NCI-H774 (cell line): ENCODE measurements at regions not wholly inside any gene's neighbourhood (a gene's known extent, or its start where the extent isn't known, plus 50 kb on each side); places are given as distances from the start of the nearest gene placed in this dataset.

Experiments
- DNase-seq: peaks from one replicate; lab custom pipeline; 2025; lab: John Stamatoyannopoulos, UW

DNA sequence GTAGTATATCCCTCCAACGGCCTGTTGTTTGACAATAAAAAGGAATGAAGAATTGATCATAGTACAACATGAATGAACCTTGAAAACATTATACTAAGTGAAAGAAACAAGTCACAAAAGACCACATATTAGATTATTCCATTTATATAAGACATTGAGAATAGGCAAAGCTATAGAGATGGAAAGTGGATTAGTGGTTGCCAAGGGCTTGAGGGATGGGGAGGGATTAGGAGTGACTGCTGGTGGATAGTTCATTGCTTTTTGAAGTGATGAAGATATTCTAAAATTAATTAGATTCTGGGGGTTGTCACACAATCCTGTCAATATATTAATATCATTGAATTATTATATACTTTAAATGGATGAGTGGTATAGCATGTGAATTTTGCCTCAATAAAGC lies 142.5 kb upstream of the DPT start:
- no peak for DNase-seq

DNA sequence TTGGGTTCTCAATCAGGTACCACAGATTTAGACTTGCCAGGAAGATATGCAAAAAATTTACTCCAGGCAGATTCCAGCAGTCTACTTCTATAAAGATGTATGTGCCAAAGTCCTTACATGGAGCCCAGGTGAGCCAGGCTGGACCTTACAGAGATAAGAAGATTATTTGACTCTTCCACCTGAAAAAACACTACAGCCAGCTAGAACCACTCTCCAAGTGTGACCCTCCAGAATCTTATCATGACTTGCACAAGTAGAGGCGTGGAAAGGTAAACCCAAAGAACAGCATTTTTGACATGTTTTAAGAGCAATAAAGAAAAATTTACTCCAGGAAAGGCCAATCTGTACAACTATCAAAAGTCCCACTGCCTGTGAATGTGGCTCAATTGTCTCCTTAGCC lies 146.8 kb upstream of the DPT start:
- DNase-seq, result no peak

DNA sequence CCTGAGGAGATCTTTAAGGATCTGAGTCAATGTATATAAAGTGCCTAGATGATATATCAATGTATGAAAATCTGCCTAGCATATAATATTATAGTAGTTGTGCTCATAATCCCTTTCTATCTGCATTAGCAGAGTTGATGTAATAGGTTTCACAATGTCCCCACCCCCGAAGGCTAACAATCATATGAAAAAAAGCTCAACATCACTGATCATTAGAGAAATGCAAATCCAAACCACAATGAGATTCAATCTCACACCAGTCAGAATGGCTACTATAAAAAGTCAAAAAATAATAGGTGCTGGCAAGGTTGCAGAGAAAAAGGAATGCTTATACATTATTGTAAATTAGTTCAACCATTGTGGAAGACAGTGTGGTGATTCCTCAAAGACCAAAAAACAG lies 147.8 kb upstream of the DPT start:
- no peak for DNase-seq

DNA sequence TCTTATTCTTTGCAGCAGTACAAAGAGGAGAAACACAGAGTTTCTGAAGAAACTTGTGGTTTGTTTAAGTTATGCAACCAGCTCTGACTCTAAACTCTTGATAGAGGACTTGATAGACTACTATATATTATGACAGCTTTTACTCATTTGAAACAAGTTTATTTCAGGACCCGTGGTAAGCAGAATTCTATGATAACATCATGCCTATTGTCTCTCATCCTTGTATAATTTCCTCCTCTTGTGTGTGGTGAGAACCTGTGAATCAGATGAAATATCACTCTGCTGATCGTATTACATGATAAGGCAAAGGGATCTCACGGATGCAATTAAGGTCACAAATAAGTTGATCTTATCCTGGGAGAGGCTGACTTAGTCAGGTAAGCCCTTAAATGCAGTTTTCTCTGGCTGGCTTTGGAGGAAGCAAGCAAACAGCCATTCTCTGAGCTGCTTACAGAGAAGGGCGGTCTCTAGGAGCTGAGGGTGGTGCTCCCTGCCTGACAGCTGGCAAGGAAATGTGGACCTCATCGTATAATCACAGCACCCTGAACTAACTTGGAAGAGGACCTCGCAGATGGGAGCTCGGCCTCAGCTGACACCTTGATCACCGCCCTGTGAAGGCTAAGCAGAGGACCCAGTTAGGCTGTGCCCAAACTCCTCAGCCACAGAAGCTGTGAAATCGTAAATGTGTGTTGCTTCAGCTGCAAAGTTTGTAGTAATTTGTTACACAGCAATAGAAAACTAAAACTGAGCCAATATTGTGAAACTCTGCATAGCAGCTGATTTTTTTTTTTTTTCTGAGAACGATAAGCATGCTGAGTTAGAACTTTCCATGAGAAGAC lies 151.1 kb upstream of the DPT start:
- DNase-seq, result no peak

DNA sequence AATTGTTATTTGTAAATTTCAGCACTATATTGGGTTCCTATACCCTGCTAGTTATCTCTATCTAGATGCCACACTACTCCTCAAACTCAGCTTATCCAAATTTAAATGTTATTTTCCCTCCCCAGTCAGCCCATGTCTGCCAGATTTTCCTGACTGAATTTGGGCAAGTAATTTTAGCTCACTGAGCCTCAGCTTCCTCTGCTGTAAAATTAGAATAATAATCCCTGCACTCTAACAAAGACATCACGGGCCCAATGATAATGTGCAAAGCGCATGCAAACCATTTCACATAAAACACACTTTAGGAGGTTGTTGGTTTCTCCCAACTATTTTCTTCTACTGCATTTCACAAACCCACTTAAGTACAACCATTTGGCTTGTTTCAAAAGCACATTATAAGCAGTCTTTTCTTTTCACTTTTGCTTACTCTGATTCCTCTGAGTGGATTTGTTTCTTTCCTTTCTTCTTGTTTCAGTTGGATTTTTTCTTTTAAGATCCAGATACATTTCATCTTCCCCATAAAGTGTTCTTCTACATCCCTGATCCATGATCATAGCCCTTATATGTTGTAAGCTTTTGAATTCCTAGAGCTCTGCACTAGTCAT lies 152.8 kb upstream of the DPT start:
- no peak for DNase-seq

DNA sequence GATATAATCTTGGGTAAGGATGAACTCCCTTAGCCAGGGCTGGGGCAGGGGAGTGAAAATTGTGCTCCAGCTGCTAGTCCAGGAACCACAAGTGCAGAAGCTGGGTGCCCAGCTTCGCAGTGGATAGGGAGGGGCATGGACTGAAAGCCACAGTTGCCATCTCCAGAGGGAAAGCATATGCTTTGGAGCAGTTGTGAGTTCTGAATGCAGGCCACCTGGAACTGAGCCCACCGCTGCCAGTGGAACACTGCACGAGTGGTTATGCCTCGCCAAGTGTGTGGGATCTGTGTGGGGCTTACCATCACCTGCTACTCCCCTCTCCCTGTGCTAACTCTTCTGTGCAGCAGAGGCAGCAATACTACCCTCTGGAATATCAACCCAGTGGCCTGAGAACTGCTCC lies 158.4 kb upstream of the DPT start:
- no peak for DNase-seq

DNA sequence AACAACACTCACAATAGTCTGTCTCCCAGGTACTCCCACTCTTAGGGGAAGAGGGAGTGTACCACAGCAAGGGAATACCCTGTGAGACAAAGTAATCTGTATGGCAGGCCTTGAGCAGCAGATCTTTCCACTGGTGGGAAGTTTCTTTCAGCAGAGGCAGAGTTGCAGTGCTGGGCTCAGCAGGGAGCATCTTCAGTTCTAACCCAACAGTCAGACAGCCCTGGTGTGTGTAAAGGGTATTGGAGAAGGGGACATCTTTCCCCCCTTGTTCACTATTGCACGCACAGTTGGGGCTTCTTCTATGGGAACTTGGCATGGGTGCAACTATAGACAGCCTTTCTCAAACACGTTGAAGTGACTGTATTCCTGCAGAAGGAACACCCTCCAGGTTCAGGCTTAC lies 159.4 kb upstream of the DPT start:
- no peak for DNase-seq

DNA sequence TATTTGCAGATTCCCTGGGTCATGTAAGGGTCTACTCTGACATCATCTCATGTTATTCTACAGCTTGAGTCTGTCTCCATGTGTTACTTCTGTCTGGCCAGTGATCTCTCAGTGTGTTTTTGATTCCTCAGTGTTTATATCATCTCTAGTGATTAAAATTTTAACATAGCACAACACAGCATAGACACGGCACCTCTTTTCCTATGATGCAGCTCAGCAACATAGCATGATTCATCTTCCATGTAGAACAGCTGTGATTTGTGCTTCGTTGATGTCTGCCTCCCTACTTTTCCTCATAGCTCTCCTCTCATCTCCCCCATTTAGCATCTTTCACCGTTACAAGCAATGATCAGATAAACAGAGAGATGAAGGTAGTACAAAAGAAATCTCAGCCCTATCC lies 163.9 kb upstream of the DPT start:
- DNase-seq, result no peak

DNA sequence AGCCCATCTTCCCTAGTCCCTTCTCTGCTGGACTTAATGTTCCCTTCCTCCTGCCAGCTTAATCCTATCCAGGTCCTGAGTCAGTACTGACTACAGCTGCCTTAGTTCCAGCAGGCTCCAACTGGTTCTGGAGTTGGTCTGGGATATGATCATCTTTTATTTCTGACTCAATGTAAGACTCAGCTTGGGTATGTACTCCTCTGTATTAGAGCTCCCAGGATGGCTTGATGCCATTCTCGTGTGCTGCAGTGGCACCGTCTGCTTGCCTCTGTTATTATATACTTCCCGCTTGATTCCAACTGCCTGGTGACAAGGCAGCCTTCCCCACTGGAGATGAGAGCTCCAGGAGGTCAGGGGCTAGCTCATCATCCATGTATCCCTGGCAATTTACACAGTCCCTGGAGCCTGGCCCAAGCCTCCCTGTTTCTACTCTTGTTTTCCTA lies 164.4 kb upstream of the DPT start:
- no peak for DNase-seq

DNA sequence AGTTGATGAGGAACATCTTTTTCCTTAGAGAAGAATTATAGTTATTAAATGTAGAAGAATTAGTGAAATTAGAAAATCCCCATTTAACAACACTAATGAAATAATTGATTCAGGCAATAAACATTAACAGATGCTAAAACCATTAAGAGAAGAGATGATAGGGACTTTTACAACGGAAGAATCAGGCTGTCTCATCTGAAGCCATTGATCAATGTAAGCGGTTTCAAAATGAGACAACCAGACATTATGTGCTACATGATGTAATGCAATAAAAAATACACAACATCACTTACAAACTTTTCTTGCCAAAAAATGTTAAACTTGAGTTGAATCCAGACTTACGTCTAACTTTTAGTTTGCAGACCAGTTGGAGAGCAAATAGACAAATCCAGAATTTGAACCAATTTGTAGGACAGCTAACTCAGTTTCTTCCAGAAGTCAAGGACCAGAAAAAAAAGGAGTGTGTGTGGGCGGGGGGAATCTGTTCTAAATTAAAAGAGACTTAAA lies 165.4 kb upstream of the DPT start:
- DNase-seq, result no peak

DNA sequence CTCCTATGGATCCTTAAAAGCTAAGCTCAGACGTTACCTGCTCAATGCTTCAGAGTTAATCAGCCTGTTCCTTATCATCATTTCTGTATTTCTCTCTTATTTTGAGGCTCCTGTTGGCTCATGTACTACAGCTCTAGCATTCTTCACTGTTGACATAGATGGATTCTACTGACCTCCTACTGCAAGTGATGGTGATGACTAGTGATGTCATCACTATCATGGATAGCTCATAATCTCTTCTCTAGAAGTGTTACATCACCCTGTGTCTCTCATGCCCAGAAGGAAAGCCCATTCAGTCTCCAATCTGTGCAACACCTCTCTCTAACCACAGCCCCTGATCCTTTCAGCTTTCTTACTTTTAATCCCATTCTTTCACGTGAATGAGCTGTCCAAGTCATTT lies 168.2 kb upstream of the DPT start:
- DNase-seq, result no peak

DNA sequence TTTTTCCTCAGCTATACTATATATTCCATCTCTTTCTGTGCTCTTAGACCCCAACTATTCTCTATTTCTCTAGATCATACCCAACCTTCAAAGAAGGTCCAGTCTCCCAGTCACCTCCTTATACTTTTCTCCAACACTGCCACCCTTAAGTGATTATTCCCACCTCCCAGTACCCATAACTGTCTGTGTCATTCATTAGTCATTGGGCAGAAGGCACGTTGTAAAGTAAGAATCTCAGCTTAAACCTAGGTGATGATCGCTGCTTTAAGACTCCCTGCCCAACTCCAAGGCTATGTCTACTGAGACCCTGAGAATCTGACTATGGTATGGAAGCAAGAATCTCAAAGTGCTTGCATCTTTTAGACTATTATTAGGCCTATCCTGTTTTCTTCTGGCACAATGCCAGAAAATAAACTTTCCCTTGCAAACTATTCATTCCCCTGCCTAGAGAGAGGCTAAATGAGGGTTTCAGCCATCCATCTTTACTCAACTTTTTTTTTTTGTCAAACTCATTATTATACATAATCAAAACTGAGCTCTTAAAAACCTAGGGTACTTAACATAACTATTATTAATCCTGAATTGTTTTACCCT lies 174.3 kb upstream of the DPT start:
- no peak for DNase-seq

DNA sequence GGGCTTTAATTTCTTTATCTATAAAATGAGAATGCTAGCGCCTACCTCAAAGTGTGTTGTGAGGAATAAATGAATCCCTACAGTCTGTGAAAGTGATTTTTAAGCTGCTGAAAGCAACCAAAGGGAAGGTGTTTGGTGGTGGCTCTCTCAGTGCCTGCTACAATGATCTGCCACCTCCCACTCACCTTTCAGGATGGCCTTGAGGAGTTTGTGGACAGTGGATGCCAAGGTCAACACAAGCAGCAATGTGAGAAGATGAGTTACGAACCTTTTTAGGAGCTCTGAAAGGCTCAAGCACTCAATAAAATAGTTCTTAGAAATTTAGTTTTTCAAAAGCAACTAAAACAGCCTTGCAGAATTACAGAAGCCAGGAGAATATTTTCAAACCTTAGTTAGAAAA lies 176.6 kb upstream of the DPT start:
- no peak for DNase-seq

DNA sequence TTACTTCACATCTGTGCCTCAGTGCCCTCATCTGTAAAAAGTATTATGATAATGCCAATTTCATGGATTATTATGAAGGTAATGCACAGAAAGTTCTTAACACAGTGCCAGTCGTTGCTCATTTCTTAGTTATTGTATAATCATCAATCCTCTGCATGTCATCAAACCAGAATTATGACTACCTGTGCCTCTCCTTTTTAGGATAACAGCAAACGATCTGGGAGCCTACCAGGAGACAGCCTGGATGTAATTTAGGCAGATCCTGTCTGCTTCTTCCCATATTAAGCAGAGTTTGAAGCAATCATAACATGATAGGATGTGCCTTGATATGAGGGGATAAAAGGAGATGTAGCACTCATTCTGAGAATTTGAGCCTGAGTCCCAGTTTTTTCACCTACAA lies 177.4 kb upstream of the DPT start:
- no peak for DNase-seq

DNA sequence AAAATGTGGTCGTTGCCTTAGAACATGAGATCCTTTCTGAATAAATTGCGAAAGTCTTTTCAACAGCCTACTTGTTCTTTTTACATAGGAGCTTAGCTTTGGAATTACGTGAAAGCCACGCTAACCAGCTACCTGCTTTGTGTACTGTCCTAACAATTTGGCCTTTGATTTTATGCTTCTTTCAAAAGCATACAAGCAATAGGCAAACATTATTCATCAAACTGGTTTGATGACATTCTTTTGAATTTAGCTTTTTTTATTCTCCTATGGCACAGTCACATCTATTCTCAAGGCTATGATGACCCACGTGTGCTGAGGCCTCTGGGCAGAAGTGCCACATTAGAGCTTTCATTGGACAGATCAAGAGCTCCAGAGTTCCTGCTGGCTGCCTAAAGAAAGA lies 178.0 kb upstream of the DPT start:
- DNase-seq, result peak; percentile 53

DNA sequence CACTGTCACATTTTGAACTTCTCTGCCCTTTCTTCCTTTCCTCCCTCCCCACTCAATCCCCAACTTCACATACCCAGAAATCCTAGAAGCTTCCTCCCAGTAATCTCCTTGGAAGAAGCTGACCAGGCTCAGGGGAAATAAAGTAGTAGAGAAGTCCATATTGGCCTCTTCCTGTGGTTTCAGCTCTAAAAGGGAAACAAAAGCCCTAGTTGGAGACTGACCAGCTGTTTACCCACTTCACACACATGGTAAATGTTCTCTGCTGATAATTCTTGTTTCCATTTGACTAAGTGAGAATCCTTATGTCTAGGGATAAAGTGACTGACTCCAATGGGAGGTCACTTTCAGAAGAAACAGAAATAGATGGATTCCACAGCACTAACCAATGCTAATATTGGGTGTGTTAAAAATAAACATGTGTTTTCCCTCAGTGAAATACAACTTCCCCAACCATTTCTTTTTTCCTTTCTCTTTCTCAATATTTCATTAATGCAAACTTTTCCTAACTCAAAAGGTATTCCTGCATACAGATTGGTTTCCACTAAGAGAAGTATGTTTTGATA lies 178.9 kb upstream of the DPT start:
- DNase-seq, result peak; percentile 25

DNA sequence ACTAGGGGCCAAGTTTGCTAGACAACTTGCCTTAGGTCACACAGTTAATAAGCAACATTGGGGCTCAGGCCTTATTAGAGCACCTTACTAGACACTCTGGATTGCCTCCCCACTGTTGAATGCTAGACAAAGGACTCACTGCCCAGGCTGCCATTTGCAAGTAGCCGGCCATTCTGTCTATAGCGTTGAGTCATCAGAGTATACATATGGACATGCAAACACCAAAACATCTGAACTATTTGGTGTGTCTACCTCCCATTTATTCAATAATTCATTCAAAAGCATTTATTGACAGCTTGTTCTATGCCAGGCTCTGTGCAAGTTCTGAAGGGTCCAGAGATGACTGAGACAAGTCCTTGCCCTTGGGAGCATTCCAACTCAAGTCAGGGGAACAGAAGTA lies 181.4 kb upstream of the DPT start:
- DNase-seq, result no peak

DNA sequence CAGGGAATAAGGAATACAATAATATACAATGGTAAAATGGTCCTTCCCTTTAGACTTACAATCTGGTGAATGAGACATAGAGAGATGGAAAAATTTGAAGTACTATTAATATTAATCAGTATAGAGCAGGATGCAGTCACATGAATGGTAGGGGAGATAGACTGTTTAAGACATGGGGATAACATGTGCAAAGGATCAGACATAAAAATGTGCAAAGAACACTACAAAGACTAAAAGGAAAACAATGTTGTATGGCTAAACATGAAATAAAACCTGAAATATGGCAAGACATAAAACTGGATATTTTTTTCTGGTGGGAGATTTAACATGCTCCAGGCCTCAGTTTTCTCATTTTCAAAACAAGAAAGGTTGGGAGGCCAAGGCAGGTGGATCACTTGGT lies 182.4 kb upstream of the DPT start:
- DNase-seq, result no peak

DNA sequence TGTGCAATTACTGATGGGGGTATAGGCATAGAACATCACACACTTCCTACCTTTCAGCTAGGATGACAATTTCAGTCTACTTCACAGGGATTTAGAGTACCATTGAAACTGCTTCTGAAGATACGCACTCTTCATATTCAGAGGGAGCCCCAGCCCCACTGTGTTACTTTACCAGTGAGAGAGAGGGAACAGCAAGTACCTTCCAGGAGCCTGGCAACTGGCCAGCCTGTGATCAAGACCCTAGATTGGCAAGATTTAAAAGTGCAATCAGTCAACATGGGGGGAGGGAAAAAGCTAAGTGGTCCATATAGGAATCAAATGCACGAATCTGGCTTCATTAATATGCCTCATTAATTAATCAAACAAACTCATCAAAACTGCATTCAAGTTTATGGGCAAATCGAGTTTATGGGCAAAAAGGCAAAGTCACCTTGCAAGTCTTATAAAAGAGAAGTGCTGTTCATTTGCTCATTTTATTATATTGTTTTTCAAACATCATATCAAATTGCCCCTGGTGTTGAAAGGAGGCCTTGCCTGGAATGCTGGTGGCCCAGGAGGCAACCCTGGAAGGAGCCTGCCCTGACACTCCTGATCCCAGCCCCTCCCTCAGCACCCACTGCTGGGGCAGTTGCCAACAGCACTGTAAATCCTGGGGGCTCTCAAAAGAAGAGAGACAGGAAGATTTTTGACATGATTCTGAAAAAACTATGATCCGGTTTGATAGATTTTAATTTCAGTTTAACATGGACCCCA lies 184.9 kb upstream of the DPT start:
- DNase-seq, result no peak

DNA sequence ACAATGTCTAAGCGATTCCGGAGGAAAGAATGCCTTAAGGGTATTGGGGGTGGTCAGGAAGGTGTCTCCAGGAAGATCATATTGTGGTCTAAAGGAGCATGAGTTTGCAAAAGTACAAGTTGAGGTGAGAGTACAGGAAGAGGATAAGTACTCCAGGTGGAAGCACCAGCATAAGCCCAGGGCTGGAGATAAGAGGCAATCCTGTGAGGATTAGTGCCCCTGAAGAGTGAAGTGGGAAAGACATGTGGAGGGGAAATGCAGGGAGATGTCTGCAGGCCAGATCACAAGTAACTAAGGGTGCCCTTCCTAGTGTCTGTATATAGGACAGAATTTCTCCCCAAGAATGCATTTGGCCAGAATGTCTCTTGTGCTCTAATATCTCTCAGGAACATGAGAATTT lies 188.3 kb upstream of the DPT start:
- no peak for DNase-seq

DNA sequence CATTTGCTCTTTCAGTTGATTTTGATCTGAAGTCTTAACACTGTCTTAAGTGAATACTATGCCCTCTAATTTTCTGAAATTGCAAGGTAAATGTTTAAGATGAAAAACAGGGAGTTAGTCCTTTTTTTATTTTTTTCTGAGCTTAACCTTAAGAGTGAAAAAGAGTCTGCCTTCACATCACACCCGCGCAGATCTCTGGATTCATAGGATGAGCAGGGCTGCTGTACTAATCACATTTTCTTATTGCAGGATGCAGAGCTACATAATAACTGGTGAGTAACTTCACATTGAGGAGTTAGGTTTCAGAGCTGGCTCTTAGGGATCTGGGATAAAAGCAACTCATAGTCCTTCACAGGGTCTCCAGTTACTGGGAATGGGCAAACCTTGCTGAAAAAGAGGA lies 188.7 kb upstream of the ATP1B1 start:
- DNase-seq, result no peak
